ENCODE measurements at regions not wholly inside any gene's neighbourhood (a gene's known extent, or its start where the extent isn't known, plus 50 kb on each side); places are given as distances from the start of the nearest gene placed in this dataset.
A peak's percentile ranks its signal among the peaks of the same experiment; 100 is the strongest.
"Not testable (repeated sequence)": the region's sequence is repeated elsewhere in the genome, so short reads cannot be mapped to it uniquely, and the experiment has no call there.

GRCh38 chr4:117661091-117662072 lies 372.9 kb upstream of the NDST3 start:
- no peak for DNase-seq (ENCODE audit: low read depth in 4 of 4, low spot score in 3 of 4)

GRCh38 chr4:117664706-117665444 lies 369.4 kb upstream of the NDST3 start:
- DNase-seq (ENCODE audit: low read depth in 4 of 4, low spot score in 3 of 4) = no peak

- DNase-seq (ENCODE audit: low read depth in 4 of 4, low spot score in 3 of 4) = no peak
Observed at GRCh38 chr4:117676153-117676552, 358.1 kb upstream of the NDST3 start.

- no peak for DNase-seq (ENCODE audit: low read depth in 4 of 4, low spot score in 3 of 4)
Observed at GRCh38 chr4:117678861-117679260, 355.4 kb upstream of the NDST3 start.

- DNase-seq (ENCODE audit: low read depth in 4 of 4, low spot score in 3 of 4) = no peak
Observed at GRCh38 chr4:117691572-117692351, 342.5 kb upstream of the NDST3 start.

- DNase-seq (ENCODE audit: low read depth in 4 of 4, low spot score in 3 of 4) = no peak
Observed at GRCh38 chr4:117692538-117692937, 341.7 kb upstream of the NDST3 start.

- DNase-seq (ENCODE audit: low read depth in 4 of 4, low spot score in 3 of 4) = no peak
Observed at GRCh38 chr4:117699595-117699994, 334.7 kb upstream of the NDST3 start.

- DNase-seq (ENCODE audit: low read depth in 4 of 4, low spot score in 3 of 4) = no peak
Observed at GRCh38 chr4:117700111-117700892, 334.0 kb upstream of the NDST3 start.

GRCh38 chr4:117702353-117702752 lies 331.9 kb upstream of the NDST3 start:
- DNase-seq (ENCODE audit: low read depth in 4 of 4, low spot score in 3 of 4) = no peak

GRCh38 chr4:117704721-117705120 lies 329.6 kb upstream of the NDST3 start:
- no peak for DNase-seq (ENCODE audit: low read depth in 4 of 4, low spot score in 3 of 4)

- DNase-seq (ENCODE audit: low read depth in 4 of 4, low spot score in 3 of 4) = no peak
Observed at GRCh38 chr4:117740736-117741135, 293.6 kb upstream of the NDST3 start.

- not testable (repeated sequence) for DNase-seq (ENCODE audit: low read depth in 4 of 4, low spot score in 3 of 4)
Observed at GRCh38 chr4:117745379-117745778, 288.9 kb upstream of the NDST3 start.

- DNase-seq (ENCODE audit: low read depth in 4 of 4, low spot score in 3 of 4) = no peak
Observed at GRCh38 chr4:117755438-117755837, 278.8 kb upstream of the NDST3 start.

GRCh38 chr4:117768610-117769009 lies 265.7 kb upstream of the NDST3 start:
- no peak for DNase-seq (ENCODE audit: low read depth in 4 of 4, low spot score in 3 of 4)

GRCh38 chr4:117770269-117771102 lies 263.8 kb upstream of the NDST3 start:
- peak in 1 of 4 donors; percentile 1 for DNase-seq (ENCODE audit: low read depth in 4 of 4, low spot score in 3 of 4)

GRCh38 chr4:117771647-117772337 lies 262.5 kb upstream of the NDST3 start:
- DNase-seq (ENCODE audit: low read depth in 4 of 4, low spot score in 3 of 4) = no peak

GRCh38 chr4:117773064-117773936 lies 261.0 kb upstream of the NDST3 start:
- DNase-seq (ENCODE audit: low read depth in 4 of 4, low spot score in 3 of 4) = no peak

- DNase-seq (ENCODE audit: low read depth in 4 of 4, low spot score in 3 of 4) = no peak
Observed at GRCh38 chr4:117777721-117778120, 256.6 kb upstream of the NDST3 start.
